AG08395 (cell line): ENCODE measurements at regions not wholly inside any gene's neighbourhood (a gene's known extent, or its start where the extent isn't known, plus 50 kb on each side); places are given as distances from the start of the nearest gene placed in this dataset.

ENCODE experiments used
- DNase-seq: peaks from one replicate; pipeline ENCODE4 v3.0.0; 2012; ENCODE audit warnings: mixed read lengths, low spot score

GRCh38 chr12:115222220-115222619 lies 538.2 kb upstream of the TBX3 start:
- DNase-seq, result no peak

- no peak for DNase-seq
Measured at GRCh38 chr12:115216301-115216700, 532.3 kb upstream of the TBX3 start.

GRCh38 chr12:115215544-115215943 lies 531.6 kb upstream of the TBX3 start:
- no peak for DNase-seq

- DNase-seq, result no peak
Measured at GRCh38 chr12:115213538-115214016, 529.6 kb upstream of the TBX3 start.

- no peak for DNase-seq
Measured at GRCh38 chr12:115213118-115213517, 529.1 kb upstream of the TBX3 start.

- DNase-seq, result no peak
Measured at GRCh38 chr12:115212356-115212755, 528.4 kb upstream of the TBX3 start.

GRCh38 chr12:115210533-115211252 lies 526.7 kb upstream of the TBX3 start:
- DNase-seq, result no peak

GRCh38 chr12:115209230-115209629 lies 525.3 kb upstream of the TBX3 start:
- no peak for DNase-seq

- no peak for DNase-seq
Measured at GRCh38 chr12:115208098-115208497, 524.1 kb upstream of the TBX3 start.

GRCh38 chr12:115207216-115207915 lies 523.4 kb upstream of the TBX3 start:
- DNase-seq, result no peak

GRCh38 chr12:115206801-115207200 lies 522.8 kb upstream of the TBX3 start:
- DNase-seq, result no peak

- DNase-seq, result no peak
Measured at GRCh38 chr12:115205755-115206308, 521.9 kb upstream of the TBX3 start.

GRCh38 chr12:115204957-115205754 lies 521.2 kb upstream of the TBX3 start:
- no peak for DNase-seq

- peak; percentile 62 for DNase-seq
Measured at GRCh38 chr12:115203701-115204100, 519.7 kb upstream of the TBX3 start.

GRCh38 chr12:115201966-115202365 lies 518.0 kb upstream of the TBX3 start:
- DNase-seq, result no peak

GRCh38 chr12:115199831-115200230 lies 515.9 kb upstream of the TBX3 start:
- peak; percentile 49 for DNase-seq

GRCh38 chr12:115194857-115195256 lies 510.9 kb upstream of the TBX3 start:
- DNase-seq, result no peak

- no peak for DNase-seq
Measured at GRCh38 chr12:115194448-115194847, 510.5 kb upstream of the TBX3 start.

- no peak for DNase-seq
Measured at GRCh38 chr12:115191342-115191741, 507.4 kb upstream of the TBX3 start.

- DNase-seq, result peak; percentile 40
Measured at GRCh38 chr12:115190010-115190770, 506.2 kb upstream of the TBX3 start.

- DNase-seq, result peak; percentile 39
Measured at GRCh38 chr12:115185506-115185905, 501.5 kb upstream of the TBX3 start.

- no peak for DNase-seq
Measured at GRCh38 chr12:115183752-115184151, 499.8 kb upstream of the TBX3 start.
